GM21576 (cell line): ENCODE measurements at regions not wholly inside any gene's neighbourhood (a gene's known extent, or its start where the extent isn't known, plus 50 kb on each side); places are given as distances from the start of the nearest gene placed in this dataset.

ENCODE experiments used
- ATAC-seq: cut with Tn5 transposase; IDR thresholded peaks from one replicate; pipeline ENCODE4 v1.9.1; 2021; ENCODE audit warnings: mild to moderate bottlenecking, moderate library complexity; ENCODE audit not compliant: unreplicated experiment

GRCh38 chr4:175946472-175947116 lies 119.0 kb upstream of the WDR17 start:
- ATAC-seq: no peak

- ATAC-seq: no peak
These were observed 118.4 kb upstream of the WDR17 start for GRCh38 chr4:175947117-175947722.

- ATAC-seq: no peak
These were observed 113.8 kb upstream of the WDR17 start for GRCh38 chr4:175951794-175952193.

- no peak for ATAC-seq
These were observed 112.5 kb upstream of the WDR17 start for GRCh38 chr4:175953116-175953515.

- ATAC-seq: peak; percentile 93
These were observed 111.6 kb upstream of the WDR17 start for GRCh38 chr4:175953960-175954521.

GRCh38 chr4:175954685-175955084 lies 111.0 kb upstream of the WDR17 start:
- no peak for ATAC-seq

GRCh38 chr4:175961604-175962003 lies 104.0 kb upstream of the WDR17 start:
- ATAC-seq: peak; percentile 93

GRCh38 chr4:175970072-175970471 lies 95.6 kb upstream of the WDR17 start:
- ATAC-seq: no peak

- ATAC-seq: no peak
These were observed 94.9 kb upstream of the WDR17 start for GRCh38 chr4:175970724-175971123.

- no peak for ATAC-seq
These were observed 94.1 kb upstream of the WDR17 start for GRCh38 chr4:175971388-175972179.

GRCh38 chr4:175973027-175973923 lies 92.4 kb upstream of the WDR17 start:
- no peak for ATAC-seq

- no peak for ATAC-seq
These were observed 82.0 kb upstream of the WDR17 start for GRCh38 chr4:175983636-175984035.

GRCh38 chr4:175986668-175987067 lies 79.0 kb upstream of the WDR17 start:
- ATAC-seq: no peak

- ATAC-seq: no peak
These were observed 77.1 kb upstream of the WDR17 start for GRCh38 chr4:175988511-175988910.

GRCh38 chr4:175996206-175996605 lies 69.4 kb upstream of the WDR17 start:
- no peak for ATAC-seq

GRCh38 chr4:175997291-175997690 lies 68.3 kb upstream of the WDR17 start:
- no peak for ATAC-seq

- no peak for ATAC-seq
These were observed 66.9 kb upstream of the WDR17 start for GRCh38 chr4:175998782-175999181.

GRCh38 chr4:175999944-176000343 lies 65.7 kb upstream of the WDR17 start:
- no peak for ATAC-seq

- ATAC-seq: no peak
These were observed 64.3 kb upstream of the WDR17 start for GRCh38 chr4:176001151-176002006.
